ENCODE measurements at regions not wholly inside any gene's neighbourhood (a gene's known extent, or its start where the extent isn't known, plus 50 kb on each side); places are given as distances from the start of the nearest gene placed in this dataset.

DNA sequence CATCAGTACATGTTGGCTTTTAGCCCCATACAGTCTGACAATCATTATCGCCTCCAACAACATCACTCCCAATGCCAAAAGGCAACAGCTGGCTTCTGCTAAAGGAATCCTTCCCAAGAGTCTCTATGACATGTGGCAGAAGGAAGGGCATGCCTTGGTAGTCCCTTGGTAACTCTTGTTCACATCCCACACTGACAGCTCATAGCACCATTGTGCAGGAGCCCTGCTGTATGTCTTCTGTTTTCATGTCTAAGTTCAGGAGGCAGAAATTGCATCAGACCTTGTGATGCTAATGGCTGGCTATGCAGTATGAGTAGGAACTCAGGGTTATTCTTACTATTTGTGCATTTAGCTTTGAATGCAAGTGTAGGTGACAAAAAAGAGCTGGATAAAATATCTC, 392.1 kb downstream of the PTH2R start:
- Histone ChIP-seq H3K79me2 (replicated peaks; ENCODE audit: insufficient read depth) (no peaks in the 10 kb centered on the region), H3K36me3 (ENCODE audit: insufficient read depth) (no peaks in the 10 kb centered on the region), H3K27me3 (ENCODE audit: insufficient read depth) (no peaks in the 10 kb centered on the region), H3K9me2 (ENCODE audit: insufficient read depth) (no peaks in the 10 kb centered on the region), H4K20me1 (replicated peaks; ENCODE audit: insufficient read depth) (no peaks in the 10 kb centered on the region), H3K4me2 (no peak overlapping the region), H2AFZ (peak overlapping the region; percentile 49; the same call in 1 of the 2 replicates), H3F3A (replicated peaks; ENCODE audit: low read depth) (no peaks in the 10 kb centered on the region), H3K4me1 (ENCODE audit: insufficient read depth) (no peaks in the 10 kb centered on the region), H3K4me3 (no peak overlapping the region), H3K27ac (ENCODE audit: low read depth) (no peak overlapping the region)
- Mint-ChIP-seq H3K4me3 (no peak overlapping the region), H3K4me1 (peaks cover 4% of the 10 kb centered on the region; the same call in 2 of the 3 replicates), H3K9me3 (peaks cover 8% of the 10 kb centered on the region; the same call in 2 of the 3 replicates), H3K36me3 (ENCODE audit: low read depth) (peaks cover 6% of the 10 kb centered on the region; the same call in 2 of the 3 replicates), H3K27me3 (ENCODE audit: insufficient read depth, low read depth, poor library complexity) (no peaks in the 10 kb centered on the region), H3K27ac (no peak overlapping the region)
- no peak for ATAC-seq
- no peak for DNase-seq (ENCODE audit: low spot score)
- TF ChIP-seq, protein P1, sequence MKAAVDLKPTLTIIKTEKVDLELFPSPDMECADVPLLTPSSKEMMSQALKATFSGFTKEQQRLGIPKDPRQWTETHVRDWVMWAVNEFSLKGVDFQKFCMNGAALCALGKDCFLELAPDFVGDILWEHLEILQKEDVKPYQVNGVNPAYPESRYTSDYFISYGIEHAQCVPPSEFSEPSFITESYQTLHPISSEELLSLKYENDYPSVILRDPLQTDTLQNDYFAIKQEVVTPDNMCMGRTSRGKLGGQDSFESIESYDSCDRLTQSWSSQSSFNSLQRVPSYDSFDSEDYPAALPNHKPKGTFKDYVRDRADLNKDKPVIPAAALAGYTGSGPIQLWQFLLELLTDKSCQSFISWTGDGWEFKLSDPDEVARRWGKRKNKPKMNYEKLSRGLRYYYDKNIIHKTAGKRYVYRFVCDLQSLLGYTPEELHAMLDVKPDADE (IDR thresholded peaks at IDR 0.05) = no peak
- TF ChIP-seq NANOG (IDR thresholded peaks at IDR 0.05; ENCODE audit: borderline replicate concordance) = no peak
- no peak for TF ChIP-seq ZNF114 (CRISPR knock-in tag; IDR thresholded peaks at IDR 0.05)
- TF ChIP-seq, protein P2, sequence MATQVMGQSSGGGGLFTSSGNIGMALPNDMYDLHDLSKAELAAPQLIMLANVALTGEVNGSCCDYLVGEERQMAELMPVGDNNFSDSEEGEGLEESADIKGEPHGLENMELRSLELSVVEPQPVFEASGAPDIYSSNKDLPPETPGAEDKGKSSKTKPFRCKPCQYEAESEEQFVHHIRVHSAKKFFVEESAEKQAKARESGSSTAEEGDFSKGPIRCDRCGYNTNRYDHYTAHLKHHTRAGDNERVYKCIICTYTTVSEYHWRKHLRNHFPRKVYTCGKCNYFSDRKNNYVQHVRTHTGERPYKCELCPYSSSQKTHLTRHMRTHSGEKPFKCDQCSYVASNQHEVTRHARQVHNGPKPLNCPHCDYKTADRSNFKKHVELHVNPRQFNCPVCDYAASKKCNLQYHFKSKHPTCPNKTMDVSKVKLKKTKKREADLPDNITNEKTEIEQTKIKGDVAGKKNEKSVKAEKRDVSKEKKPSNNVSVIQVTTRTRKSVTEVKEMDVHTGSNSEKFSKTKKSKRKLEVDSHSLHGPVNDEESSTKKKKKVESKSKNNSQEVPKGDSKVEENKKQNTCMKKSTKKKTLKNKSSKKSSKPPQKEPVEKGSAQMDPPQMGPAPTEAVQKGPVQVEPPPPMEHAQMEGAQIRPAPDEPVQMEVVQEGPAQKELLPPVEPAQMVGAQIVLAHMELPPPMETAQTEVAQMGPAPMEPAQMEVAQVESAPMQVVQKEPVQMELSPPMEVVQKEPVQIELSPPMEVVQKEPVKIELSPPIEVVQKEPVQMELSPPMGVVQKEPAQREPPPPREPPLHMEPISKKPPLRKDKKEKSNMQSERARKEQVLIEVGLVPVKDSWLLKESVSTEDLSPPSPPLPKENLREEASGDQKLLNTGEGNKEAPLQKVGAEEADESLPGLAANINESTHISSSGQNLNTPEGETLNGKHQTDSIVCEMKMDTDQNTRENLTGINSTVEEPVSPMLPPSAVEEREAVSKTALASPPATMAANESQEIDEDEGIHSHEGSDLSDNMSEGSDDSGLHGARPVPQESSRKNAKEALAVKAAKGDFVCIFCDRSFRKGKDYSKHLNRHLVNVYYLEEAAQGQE (IDR thresholded peaks at IDR 0.05; ENCODE audit: unreplicated experiment) = no peak
- TF ChIP-seq, protein P3, sequence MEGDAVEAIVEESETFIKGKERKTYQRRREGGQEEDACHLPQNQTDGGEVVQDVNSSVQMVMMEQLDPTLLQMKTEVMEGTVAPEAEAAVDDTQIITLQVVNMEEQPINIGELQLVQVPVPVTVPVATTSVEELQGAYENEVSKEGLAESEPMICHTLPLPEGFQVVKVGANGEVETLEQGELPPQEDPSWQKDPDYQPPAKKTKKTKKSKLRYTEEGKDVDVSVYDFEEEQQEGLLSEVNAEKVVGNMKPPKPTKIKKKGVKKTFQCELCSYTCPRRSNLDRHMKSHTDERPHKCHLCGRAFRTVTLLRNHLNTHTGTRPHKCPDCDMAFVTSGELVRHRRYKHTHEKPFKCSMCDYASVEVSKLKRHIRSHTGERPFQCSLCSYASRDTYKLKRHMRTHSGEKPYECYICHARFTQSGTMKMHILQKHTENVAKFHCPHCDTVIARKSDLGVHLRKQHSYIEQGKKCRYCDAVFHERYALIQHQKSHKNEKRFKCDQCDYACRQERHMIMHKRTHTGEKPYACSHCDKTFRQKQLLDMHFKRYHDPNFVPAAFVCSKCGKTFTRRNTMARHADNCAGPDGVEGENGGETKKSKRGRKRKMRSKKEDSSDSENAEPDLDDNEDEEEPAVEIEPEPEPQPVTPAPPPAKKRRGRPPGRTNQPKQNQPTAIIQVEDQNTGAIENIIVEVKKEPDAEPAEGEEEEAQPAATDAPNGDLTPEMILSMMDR (conservative IDR thresholded peaks at IDR 0.05; ENCODE audit: low read depth in 2 of 2) = no peak
- TF ChIP-seq POLR2AphosphoS5 (IDR thresholded peaks at IDR 0.05; ENCODE audit: low read depth) = no peak
- no peak for TF ChIP-seq STAT1 (IDR thresholded peaks at IDR 0.05; ENCODE audit: unreplicated experiment)

DNA sequence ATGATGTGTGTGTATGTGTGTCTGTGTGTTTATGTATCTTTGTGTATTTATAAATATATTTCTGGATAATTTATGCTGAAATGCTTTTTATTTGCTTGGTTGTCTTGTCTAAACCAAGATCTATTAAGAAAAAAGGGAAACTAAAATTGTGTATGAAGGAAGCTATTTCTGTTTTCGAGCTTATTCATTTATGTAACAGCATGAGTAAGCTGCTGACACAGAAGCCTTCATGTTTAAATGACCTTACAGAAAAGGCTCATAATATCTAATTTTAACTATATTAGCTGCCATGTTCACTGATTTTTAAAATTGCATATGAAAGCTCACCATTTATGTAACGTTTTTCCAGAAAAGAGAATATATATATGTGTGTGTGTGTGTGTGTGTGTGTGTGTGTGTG, 392.8 kb downstream of the PTH2R start:
- Histone ChIP-seq H3K4me3 (no peak overlapping the region), H3K4me1 (ENCODE audit: insufficient read depth) (no peaks in the 10 kb centered on the region), H2AFZ (no peak overlapping the region), H3K4me2 (no peak overlapping the region), H3K79me2 (replicated peaks; ENCODE audit: insufficient read depth) (no peaks in the 10 kb centered on the region), H3K9me2 (ENCODE audit: insufficient read depth) (no peaks in the 10 kb centered on the region), H3K27me3 (ENCODE audit: insufficient read depth) (no peaks in the 10 kb centered on the region), H3K27ac (ENCODE audit: low read depth) (no peak overlapping the region), H3K36me3 (ENCODE audit: insufficient read depth) (no peaks in the 10 kb centered on the region), H3F3A (replicated peaks; ENCODE audit: low read depth) (no peaks in the 10 kb centered on the region), H4K20me1 (replicated peaks; ENCODE audit: insufficient read depth) (no peaks in the 10 kb centered on the region)
- Mint-ChIP-seq H3K27me3 (ENCODE audit: insufficient read depth, low read depth, poor library complexity) (no peaks in the 10 kb centered on the region), H3K4me1 (peaks cover 4% of the 10 kb centered on the region; the same call in 2 of the 3 replicates), H3K36me3 (ENCODE audit: low read depth) (peaks cover 6% of the 10 kb centered on the region; the same call in 2 of the 3 replicates), H3K9me3 (peaks cover 10% of the 10 kb centered on the region; the same call in 2 of the 3 replicates), H3K27ac (no peak overlapping the region), H3K4me3 (no peak overlapping the region)
- ATAC-seq = no peak
- no peak for DNase-seq (ENCODE audit: low spot score)
- TF ChIP-seq, protein P2 (IDR thresholded peaks at IDR 0.05; ENCODE audit: unreplicated experiment) = no peak
- TF ChIP-seq, protein P1 (IDR thresholded peaks at IDR 0.05) = no peak
- TF ChIP-seq STAT1 (IDR thresholded peaks at IDR 0.05; ENCODE audit: unreplicated experiment) (no peak), CREB1 (CRISPR knock-in tag; IDR thresholded peaks at IDR 0.05; ENCODE audit: low read depth) (no peak), ZNF114 (CRISPR knock-in tag; IDR thresholded peaks at IDR 0.05) (no peak), ZNF331 (CRISPR knock-in tag; IDR thresholded peaks at IDR 0.05; ENCODE audit: low read depth) (no peak), POLR2AphosphoS5 (IDR thresholded peaks at IDR 0.05; ENCODE audit: low read depth) (no peak)
- TF ChIP-seq, protein P3 (conservative IDR thresholded peaks at IDR 0.05; ENCODE audit: low read depth in 2 of 2) = no peak
